Suprapubic skin (tissue), 4 donors: ENCODE measurements at regions not wholly inside any gene's neighbourhood (a gene's known extent, or its start where the extent isn't known, plus 50 kb on each side); places are given as distances from the start of the nearest gene placed in this dataset.

Source experiments
- CTCF ChIP-seq, 2 donors: fragments of 200-600 bp in 1 of 2; fragments of 450-650 bp in 1 of 2; sonication (generic) in 1 of 2; IDR thresholded peaks; one replicate each; pipeline ENCODE4 v1.5.1; 2016 to 2019; ENCODE audit warnings: antibody characterized with exemption in 2 of 2, mild to moderate bottlenecking in 1 of 2, moderate library complexity in 1 of 2
- EP300 ChIP-seq: sonication (generic); formaldehyde crosslinking; IDR thresholded peaks from one replicate; pipeline ENCODE4 v1.6.1; 2017; ENCODE audit warnings: antibody characterized with exemption
- POLR2A ChIP-seq, 2 donors: fragments of 450-650 bp; IDR thresholded peaks; one replicate each; pipeline ENCODE4 v1.6.1; 2017; ENCODE audit warnings: antibody characterized with exemption in 2 of 2, mild to moderate bottlenecking in 2 of 2, moderate library complexity in 2 of 2
- POLR2AphosphoS5 ChIP-seq, 3 donors: sonication (generic); formaldehyde crosslinking; IDR thresholded peaks; one replicate each; pipeline ENCODE4 v1.6.1; 2017; ENCODE audit warnings: antibody characterized with exemption in 3 of 3

- TF ChIP-seq EP300 (no peak), CTCF (IDR thresholded peaks at IDR 0.05) (no peak), POLR2AphosphoS5 (IDR thresholded peaks at IDR 0.05) (no peak), POLR2A (IDR thresholded peaks at IDR 0.05) (no peak)
Measured at GRCh38 chr15:62940755-62941361, 101.7 kb upstream of the TPM1 start.
